Tibial nerve (tissue), 4 donors: ENCODE measurements at regions not wholly inside any gene's neighbourhood (a gene's known extent, or its start where the extent isn't known, plus 50 kb on each side); places are given as distances from the start of the nearest gene placed in this dataset.

Experiments
- CTCF ChIP-seq, 5 experiments: fragments of 200-600 bp in 3 of 5; fragments of 450-650 bp in 2 of 5; sonication (generic) in 3 of 5; IDR thresholded peaks; one replicate each; pipeline ENCODE4 v1.5.1; 2016 to 2019; ENCODE audit warnings: antibody characterized with exemption in 5 of 5, mild to moderate bottlenecking in 3 of 5, moderate library complexity in 2 of 5
- EP300 ChIP-seq, 2 donors: sonication (generic); formaldehyde crosslinking; IDR thresholded peaks; one replicate each; pipeline ENCODE4 v1.6.1; 2017; ENCODE audit warnings: antibody characterized with exemption in 2 of 2, mild to moderate bottlenecking in 1 of 2
- POLR2A ChIP-seq, 2 donors: fragments of 450-650 bp; IDR thresholded peaks; one replicate each; pipeline ENCODE4 v1.6.1; 2017; ENCODE audit warnings: antibody characterized with exemption in 2 of 2, mild to moderate bottlenecking in 2 of 2, moderate library complexity in 2 of 2

GRCh38 chr16:82379551-82379950 is 209.5 kb upstream of the MPHOSPH6 start:
- no peak for TF ChIP-seq CTCF (IDR thresholded peaks at IDR 0.05)
- no peak for TF ChIP-seq POLR2A (IDR thresholded peaks at IDR 0.05)
- TF ChIP-seq EP300 (IDR thresholded peaks at IDR 0.05), result no peak
